ENCODE measurements at regions not wholly inside any gene's neighbourhood (a gene's known extent, or its start where the extent isn't known, plus 50 kb on each side); places are given as distances from the start of the nearest gene placed in this dataset.
A peak's percentile ranks its signal among the peaks of the same experiment; 100 is the strongest.

- no peak for TF ChIP-seq CTCF (IDR thresholded peaks at IDR 0.05; ENCODE audit: insufficient read depth, low read length, poor library complexity, severe bottlenecking)
- Histone ChIP-seq H3K36me3 (ENCODE audit: control insufficient read depth, insufficient read depth, low read length) (no peaks in the 10 kb centered on the region), H3K4me3 (ENCODE audit: low read depth, low read length) (no peak overlapping the region), H3K27me3 (ENCODE audit: control insufficient read depth, insufficient read depth, low read length) (no peaks in the 10 kb centered on the region)
- DNase-seq (ENCODE audit: low read depth), result no peak
These were observed 356.1 kb downstream of the OTOL1 start for GRCh38 chr3:161852744-161853143.

GRCh38 chr3:161854232-161854771 is 357.7 kb downstream of the OTOL1 start:
- peak; percentile 15 for TF ChIP-seq CTCF (IDR thresholded peaks at IDR 0.05; ENCODE audit: insufficient read depth, low read length, poor library complexity, severe bottlenecking)
- DNase-seq (ENCODE audit: low read depth), result peak; percentile 52
- H3K36me3 ChIP-seq (ENCODE audit: control insufficient read depth, insufficient read depth, low read length), result no peaks in the 10 kb centered on the region
- no peaks in the 10 kb centered on the region for H3K27me3 ChIP-seq (ENCODE audit: control insufficient read depth, insufficient read depth, low read length)
- H3K4me3 ChIP-seq (ENCODE audit: low read depth, low read length), result no peak overlapping the region

GRCh38 chr3:161859057-161859456 is 362.4 kb downstream of the OTOL1 start:
- Histone ChIP-seq H3K4me3 (ENCODE audit: low read depth, low read length) (no peak overlapping the region), H3K27me3 (ENCODE audit: control insufficient read depth, insufficient read depth, low read length) (no peaks in the 10 kb centered on the region), H3K36me3 (ENCODE audit: control insufficient read depth, insufficient read depth, low read length) (no peaks in the 10 kb centered on the region)
- no peak for DNase-seq (ENCODE audit: low read depth)
- TF ChIP-seq CTCF (IDR thresholded peaks at IDR 0.05; ENCODE audit: insufficient read depth, low read length, poor library complexity, severe bottlenecking), result no peak

GRCh38 chr3:161859865-161860450 is 363.4 kb downstream of the OTOL1 start:
- Histone ChIP-seq H3K27me3 (ENCODE audit: control insufficient read depth, insufficient read depth, low read length) (no peaks in the 10 kb centered on the region), H3K36me3 (ENCODE audit: control insufficient read depth, insufficient read depth, low read length) (no peaks in the 10 kb centered on the region), H3K4me3 (ENCODE audit: low read depth, low read length) (no peak overlapping the region)
- TF ChIP-seq CTCF (IDR thresholded peaks at IDR 0.05; ENCODE audit: insufficient read depth, low read length, poor library complexity, severe bottlenecking), result no peak
- DNase-seq (ENCODE audit: low read depth), result no peak

- no peaks in the 10 kb centered on the region for H3K27me3 ChIP-seq (ENCODE audit: control insufficient read depth, insufficient read depth, low read length)
- TF ChIP-seq CTCF (IDR thresholded peaks at IDR 0.05; ENCODE audit: insufficient read depth, low read length, poor library complexity, severe bottlenecking), result no peak
- DNase-seq (ENCODE audit: low read depth), result no peak
- H3K4me3 ChIP-seq (ENCODE audit: low read depth, low read length), result no peak overlapping the region
- no peaks in the 10 kb centered on the region for H3K36me3 ChIP-seq (ENCODE audit: control insufficient read depth, insufficient read depth, low read length)
These were observed 367.2 kb downstream of the OTOL1 start for GRCh38 chr3:161863775-161864174.

- DNase-seq (ENCODE audit: low read depth), result no peak
- no peak for TF ChIP-seq CTCF (IDR thresholded peaks at IDR 0.05; ENCODE audit: insufficient read depth, low read length, poor library complexity, severe bottlenecking)
These were observed 369.6 kb downstream of the OTOL1 start for GRCh38 chr3:161866176-161866575.

More at GRCh38 chr3:161866176-161866575, 369.6 kb downstream of the OTOL1 start:
- no peak overlapping the region for H3K4me3 ChIP-seq (ENCODE audit: low read depth, low read length)
- no peaks in the 10 kb centered on the region for H3K36me3 ChIP-seq (ENCODE audit: control insufficient read depth, insufficient read depth, low read length)
- H3K27me3 ChIP-seq (ENCODE audit: control insufficient read depth, insufficient read depth, low read length), result no peaks in the 10 kb centered on the region
